Ascending aorta (tissue), 2 donors: ENCODE measurements at regions not wholly inside any gene's neighbourhood (a gene's known extent, or its start where the extent isn't known, plus 50 kb on each side); places are given as distances from the start of the nearest gene placed in this dataset.

Experiments
- DNase-seq, 2 donors: peaks; one replicate each; pipeline ENCODE4 v3.0.0-alpha.2; 2019; ENCODE audit warnings: low spot score in 2 of 2
- H3K27ac ChIP-seq, 2 donors: fragments of 200-600 bp; sonication (generic); one replicate each; pipeline ENCODE4 v1.5.1; 2016 to 2017; ENCODE audit warnings: mild to moderate bottlenecking in 1 of 2
- H3K27me3 ChIP-seq: fragments of 200-600 bp; sonication (generic); one replicate; pipeline ENCODE4 v1.5.1; 2017
- H3K36me3 ChIP-seq, 2 donors: fragments of 200-600 bp; sonication (generic); one replicate each; pipeline ENCODE4 v1.5.1; 2016
- H3K4me1 ChIP-seq, 2 donors: fragments of 200-600 bp; sonication (generic); one replicate each; pipeline ENCODE4 v1.5.1; 2016 to 2017; ENCODE audit warnings: mild to moderate bottlenecking in 1 of 2
- H3K4me3 ChIP-seq, 2 donors: fragments of 200-600 bp; sonication (generic); one replicate each; pipeline ENCODE4 v1.5.1; 2016 to 2017; ENCODE audit warnings: mild to moderate bottlenecking in 1 of 2
- H3K9me3 ChIP-seq, 2 donors: fragments of 200-600 bp; sonication (generic); one replicate each; pipeline ENCODE4 v1.5.1; 2016
- intact Hi-C: fragments of 100-400 bp; cut with DNase I; formaldehyde crosslinking; loops from one replicate; pipeline ENCODE4 v1.15.1; 2023
- TF ChIP-seq, protein P1 (sequence below), 3 experiments: fragments of 200-600 bp in 2 of 3; fragments of 450-650 bp in 1 of 3; sonication (generic) in 2 of 3; IDR thresholded peaks; one replicate each; pipeline ENCODE4 v1.5.1; 2016 to 2019; ENCODE audit warnings: antibody characterized with exemption in 3 of 3, mild to moderate bottlenecking in 1 of 3, moderate library complexity in 1 of 3

DNA sequence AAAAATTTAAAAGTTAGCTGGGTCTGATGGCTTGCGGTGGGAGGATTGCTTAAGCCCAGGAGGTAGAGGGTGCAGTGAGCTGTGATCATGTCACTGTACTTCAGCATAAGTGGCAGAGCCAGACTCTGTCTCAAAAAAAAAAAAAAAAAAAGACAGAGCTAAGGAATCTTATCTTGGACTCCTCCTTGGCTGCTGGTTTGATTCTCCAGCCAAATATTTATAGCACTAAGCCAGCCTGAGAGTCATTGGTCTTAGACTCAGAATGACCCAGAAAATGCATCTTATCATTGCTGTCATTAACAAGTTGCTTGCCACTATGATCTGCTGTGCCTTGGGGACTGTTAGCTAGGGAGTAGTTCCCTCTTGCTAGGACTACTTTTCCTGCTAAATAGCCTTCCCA, 164.7 kb downstream of the GNAT3 start:
- Histone ChIP-seq H3K9me3 (no peaks in the 10 kb centered on the region), H3K27me3 (no peaks in the 10 kb centered on the region), H3K36me3 (no peaks in the 10 kb centered on the region), H3K4me3 (no peak overlapping the region), H3K27ac (no peak overlapping the region), H3K4me1 (no peaks in the 10 kb centered on the region)
- intact Hi-C loops = no loop called here
- no peak for DNase-seq
- TF ChIP-seq, protein P1, sequence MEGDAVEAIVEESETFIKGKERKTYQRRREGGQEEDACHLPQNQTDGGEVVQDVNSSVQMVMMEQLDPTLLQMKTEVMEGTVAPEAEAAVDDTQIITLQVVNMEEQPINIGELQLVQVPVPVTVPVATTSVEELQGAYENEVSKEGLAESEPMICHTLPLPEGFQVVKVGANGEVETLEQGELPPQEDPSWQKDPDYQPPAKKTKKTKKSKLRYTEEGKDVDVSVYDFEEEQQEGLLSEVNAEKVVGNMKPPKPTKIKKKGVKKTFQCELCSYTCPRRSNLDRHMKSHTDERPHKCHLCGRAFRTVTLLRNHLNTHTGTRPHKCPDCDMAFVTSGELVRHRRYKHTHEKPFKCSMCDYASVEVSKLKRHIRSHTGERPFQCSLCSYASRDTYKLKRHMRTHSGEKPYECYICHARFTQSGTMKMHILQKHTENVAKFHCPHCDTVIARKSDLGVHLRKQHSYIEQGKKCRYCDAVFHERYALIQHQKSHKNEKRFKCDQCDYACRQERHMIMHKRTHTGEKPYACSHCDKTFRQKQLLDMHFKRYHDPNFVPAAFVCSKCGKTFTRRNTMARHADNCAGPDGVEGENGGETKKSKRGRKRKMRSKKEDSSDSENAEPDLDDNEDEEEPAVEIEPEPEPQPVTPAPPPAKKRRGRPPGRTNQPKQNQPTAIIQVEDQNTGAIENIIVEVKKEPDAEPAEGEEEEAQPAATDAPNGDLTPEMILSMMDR (IDR thresholded peaks at IDR 0.05) = no peak

DNA sequence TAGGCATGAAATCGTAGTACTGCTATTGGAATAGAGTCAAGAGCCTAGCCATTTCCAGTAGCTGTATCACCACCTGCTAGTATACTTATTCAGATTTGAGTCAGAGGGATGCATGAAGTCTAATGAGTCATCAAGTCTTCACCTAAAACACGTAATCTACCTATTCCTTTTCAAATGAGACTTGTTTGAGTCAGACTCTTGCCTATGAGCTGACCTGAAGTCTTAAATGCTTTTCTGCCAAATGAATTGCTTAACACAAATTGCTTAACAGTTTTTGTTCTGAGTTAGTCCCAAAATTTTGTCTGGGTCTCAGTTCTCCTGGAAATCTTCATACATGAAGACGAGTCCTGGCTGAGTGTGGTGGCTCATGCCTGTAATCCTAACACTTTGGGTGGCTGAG, 165.2 kb downstream of the GNAT3 start:
- TF ChIP-seq, protein P1 (IDR thresholded peaks at IDR 0.05) = no peak
- DNase-seq = no peak

DNA sequence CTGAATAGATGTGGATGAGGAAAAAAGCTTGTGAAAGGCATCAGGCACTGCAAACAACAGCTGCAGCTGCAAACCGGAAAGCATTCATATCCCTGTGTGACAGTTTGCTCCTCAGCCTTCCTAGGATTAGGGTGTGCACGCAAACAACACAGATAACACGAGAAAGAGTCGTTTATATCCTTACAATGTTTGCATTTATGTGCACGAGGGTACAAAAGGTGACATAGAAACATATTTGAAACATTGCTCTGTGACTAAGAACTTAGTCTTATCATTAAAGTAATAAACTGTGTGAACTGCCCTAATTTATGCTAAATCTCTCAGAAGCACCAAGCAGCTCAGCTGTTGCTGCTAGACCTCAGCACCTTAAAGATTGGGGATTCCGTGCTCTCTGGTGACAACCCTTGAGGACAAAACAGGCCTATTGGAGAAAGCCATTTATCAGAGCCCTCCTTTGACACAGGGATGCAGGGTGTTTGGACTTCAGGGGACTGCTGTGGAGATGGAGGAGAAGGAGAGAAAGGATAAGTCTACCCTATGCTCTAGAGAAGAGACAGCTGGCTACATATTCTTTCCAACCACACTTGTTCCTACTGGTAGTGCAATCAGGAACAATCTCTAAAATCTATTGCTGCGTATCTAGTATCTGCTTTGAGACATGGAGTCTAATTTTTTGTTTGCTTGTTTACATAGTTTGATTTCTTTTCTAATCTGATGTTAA, 176.2 kb downstream of the GNAT3 start:
- no peak for DNase-seq
- intact Hi-C loops = no loop called here
- H3K4me3 ChIP-seq = no peak overlapping the region
- H3K36me3 ChIP-seq = no peaks in the 10 kb centered on the region
- TF ChIP-seq, protein P1 (IDR thresholded peaks at IDR 0.05) = no peak
- H3K9me3 ChIP-seq = no peaks in the 10 kb centered on the region
- no peaks in the 10 kb centered on the region for H3K27me3 ChIP-seq
- H3K27ac ChIP-seq = no peak overlapping the region
- no peaks in the 10 kb centered on the region for H3K4me1 ChIP-seq

More for the DNA sequence above, 165.2 kb downstream of the GNAT3 start:
- intact Hi-C loops = no loop called here
- Histone ChIP-seq H3K4me3 (no peak overlapping the region), H3K27ac (no peak overlapping the region), H3K9me3 (no peaks in the 10 kb centered on the region), H3K27me3 (no peaks in the 10 kb centered on the region), H3K36me3 (no peaks in the 10 kb centered on the region), H3K4me1 (no peaks in the 10 kb centered on the region)

DNA sequence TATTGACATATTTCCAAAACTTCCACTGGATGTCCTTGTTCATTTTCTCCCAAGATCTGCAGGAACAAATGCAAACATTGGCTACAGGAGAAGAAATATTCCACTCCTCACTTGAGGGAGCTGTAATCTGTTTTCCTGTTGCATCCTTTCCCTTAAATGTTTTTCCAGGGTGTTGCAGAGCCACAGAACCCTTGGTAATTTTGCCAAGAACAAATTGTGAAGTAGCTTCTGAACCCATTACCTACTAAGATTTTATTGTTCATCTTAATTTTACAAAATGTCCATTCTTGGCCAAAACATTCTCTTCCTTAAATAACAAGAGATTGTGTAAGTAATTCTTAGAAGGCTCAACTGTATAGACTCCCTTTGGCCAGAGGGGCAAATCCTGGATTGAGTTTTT, 177.0 kb downstream of the GNAT3 start:
- Histone ChIP-seq H3K27ac (no peak overlapping the region), H3K4me1 (no peaks in the 10 kb centered on the region), H3K4me3 (no peak overlapping the region), H3K27me3 (no peaks in the 10 kb centered on the region), H3K36me3 (no peaks in the 10 kb centered on the region), H3K9me3 (no peaks in the 10 kb centered on the region)
- TF ChIP-seq, protein P1 (IDR thresholded peaks at IDR 0.05) = no peak
- intact Hi-C loops = no loop called here
- no peak for DNase-seq

DNA sequence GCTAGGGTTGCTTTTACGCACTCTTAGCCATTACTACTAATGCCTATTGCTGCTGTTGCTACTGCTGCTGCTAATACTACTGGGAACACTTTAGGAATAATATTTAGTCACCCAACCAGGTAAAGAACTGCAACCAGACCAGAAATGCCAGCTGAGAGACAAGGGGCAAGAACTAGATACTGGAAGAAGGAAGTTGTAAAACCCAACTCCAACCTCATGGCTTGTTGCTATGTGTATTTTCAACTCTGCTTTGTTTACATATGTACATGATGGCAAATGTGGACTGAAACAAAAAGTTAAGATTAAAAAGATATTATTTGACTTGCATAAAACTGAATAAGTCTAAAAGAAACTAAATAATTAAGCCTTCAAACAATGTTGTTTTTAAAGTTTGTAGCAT, 177.7 kb downstream of the GNAT3 start:
- TF ChIP-seq, protein P1 (IDR thresholded peaks at IDR 0.05) = no peak
- Histone ChIP-seq H3K36me3 (no peaks in the 10 kb centered on the region), H3K27ac (no peak overlapping the region), H3K4me3 (no peak overlapping the region), H3K4me1 (no peaks in the 10 kb centered on the region), H3K9me3 (no peaks in the 10 kb centered on the region), H3K27me3 (no peaks in the 10 kb centered on the region)
- no peak for DNase-seq
- intact Hi-C loops = no loop called here

DNA sequence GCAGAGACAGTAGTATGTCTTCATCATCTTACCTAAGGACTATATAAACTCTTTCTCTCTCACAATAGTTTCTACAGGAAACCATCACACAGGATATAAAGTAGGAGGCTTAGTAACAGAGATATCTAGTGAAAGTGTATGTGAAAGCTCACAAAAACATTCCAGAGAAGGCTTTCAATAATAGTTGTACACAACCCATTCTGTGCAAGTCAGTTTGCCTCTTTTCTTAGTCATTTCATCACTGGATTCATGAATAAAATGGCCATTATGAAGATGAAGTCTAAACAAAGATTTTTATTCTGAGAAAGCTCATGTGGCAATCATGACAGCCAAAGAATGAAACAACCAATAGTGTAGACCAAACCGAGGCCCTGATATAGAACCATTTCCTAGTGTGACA, 178.8 kb downstream of the GNAT3 start:
- intact Hi-C loops = no loop called here
- no peaks in the 10 kb centered on the region for H3K36me3 ChIP-seq
- no peak for DNase-seq
- TF ChIP-seq, protein P1 (IDR thresholded peaks at IDR 0.05) = no peak
- H3K4me1 ChIP-seq = no peaks in the 10 kb centered on the region
- no peaks in the 10 kb centered on the region for H3K9me3 ChIP-seq
- no peaks in the 10 kb centered on the region for H3K27me3 ChIP-seq
- no peak overlapping the region for H3K27ac ChIP-seq
- no peak overlapping the region for H3K4me3 ChIP-seq
